Panc1 (cell line): ENCODE measurements at regions not wholly inside any gene's neighbourhood (a gene's known extent, or its start where the extent isn't known, plus 50 kb on each side); places are given as distances from the start of the nearest gene placed in this dataset.
"Not testable (repeated sequence)": the region's sequence is repeated elsewhere in the genome, so short reads cannot be mapped to it uniquely, and the experiment has no call there.

Experiments
- ATAC-seq: fragments of 200-7000 bp; cut with Tn5 transposase; 2 replicates; pipeline ENCODE4 v1.9.1; 2020; ENCODE audit warnings: mild to moderate bottlenecking, moderate library complexity
- BruUV-seq: library from RNA; stranded (reverse); fragments of 400-500 nt; replicated peaks from 2 replicates; lab custom pipeline; 2021; lab: Mats Ljungman, UMichigan
- CTCF ChIA-PET: fragments of 300-600 bp; sonication (Branson Sonifier 250); formaldehyde crosslinking; loops from one replicate; lab custom pipeline; 2022; ENCODE audit warnings: antibody characterized with exemption; lab: Charles Lee
- POLR2A ChIA-PET: fragments of 300-600 bp; sonication (Branson Sonifier 250); formaldehyde crosslinking; loops from one replicate; lab custom pipeline; 2022; ENCODE audit warnings: antibody characterized with exemption; lab: Charles Lee
- DNase-seq: peaks from one replicate; pipeline ENCODE4 v3.0.0-alpha.2; 2010; ENCODE audit warnings: low read depth, low spot score
- H3K27ac ChIP-seq: 2 replicates; pipeline ENCODE4 v1.5.1; 2011; ENCODE audit warnings: mild to moderate bottlenecking, low read length, inconsistent platforms
- H3K27me3 ChIP-seq: fragments of 200-500 bp; sonication (Bioruptor generic); 2 replicates; pipeline ENCODE4 v1.6.0; 2014; ENCODE audit warnings: low read length, inconsistent platforms; ENCODE audit not compliant: control insufficient read depth, insufficient read depth
- H3K36me3 ChIP-seq: fragments of 200-500 bp; sonication (Bioruptor generic); 2 replicates; pipeline ENCODE4 v1.5.1; 2014; ENCODE audit warnings: inconsistent platforms, mild to moderate bottlenecking, low read length, moderate library complexity; ENCODE audit not compliant: control insufficient read depth, insufficient read depth
- H3K4me1 ChIP-seq: 2 replicates; pipeline ENCODE4 v1.5.1; 2011; ENCODE audit warnings: inconsistent platforms, mild to moderate bottlenecking, low read length, moderate library complexity; ENCODE audit not compliant: control insufficient read depth, insufficient read depth
- H3K4me3 ChIP-seq, 2 experiments: 2 replicates each; pipeline ENCODE4 v1.5.1; 2011 to 2012; ENCODE audit warnings: low read depth in 2 of 2, low read length in 2 of 2, mild to moderate bottlenecking in 2 of 2, inconsistent platforms in 1 of 2, moderate library complexity in 1 of 2
- H3K9me3 ChIP-seq: fragments of 200-500 bp; sonication (Bioruptor generic); 2 replicates; pipeline ENCODE4 v1.5.1; 2014; ENCODE audit warnings: low read depth, mild to moderate bottlenecking, inconsistent platforms, low read length, moderate library complexity; ENCODE audit not compliant: control insufficient read depth, insufficient read depth
- POLR2AphosphoS5 ChIP-seq: IDR thresholded peaks from 2 replicates; pipeline ENCODE4 v1.6.1; 2012; ENCODE audit warnings: mild to moderate bottlenecking, low read depth, low read length, moderate library complexity
- SIN3A ChIP-seq: IDR thresholded peaks from 2 replicates; pipeline ENCODE4 v1.6.1; 2012; ENCODE audit warnings: low read depth, mild to moderate bottlenecking, low read length, moderate library complexity, borderline replicate concordance; ENCODE audit not compliant: insufficient read depth
- TCF7L2 ChIP-seq: IDR thresholded peaks from 2 replicates; pipeline ENCODE4 v1.6.1; 2011; ENCODE audit warnings: mild to moderate bottlenecking, low read depth, low read length, inconsistent platforms
- in situ Hi-C: cut with HindIII; loops from 2 replicates; pipeline ENCODE4 v1.10.0; 2016; ENCODE audit warnings: low sequenced_read_pairs, low pct_unique_long_range_greater_than_20kb
- intact Hi-C: fragments of 100-400 bp; cut with micrococcal nuclease; formaldehyde crosslinking; loops from one replicate; pipeline ENCODE4 v1.10.0; 2022; ENCODE audit not compliant: unreplicated experiment
- TF ChIP-seq, protein P1 (sequence below), 2 experiments: IDR thresholded peaks; 2 replicates each; pipeline ENCODE4 v1.6.1; 2011 to 2012; ENCODE audit warnings: low read depth in 2 of 2, control low read depth in 1 of 2, low read length in 1 of 2, mild to moderate bottlenecking in 1 of 2, moderate library complexity in 1 of 2; ENCODE audit not compliant: insufficient read depth in 1 of 2
- TF ChIP-seq, protein P2 (sequence below): fragments of 450-650 bp; IDR thresholded peaks from 2 replicates; pipeline ENCODE4 v1.5.1; 2017; ENCODE audit warnings: mild to moderate bottlenecking

DNA sequence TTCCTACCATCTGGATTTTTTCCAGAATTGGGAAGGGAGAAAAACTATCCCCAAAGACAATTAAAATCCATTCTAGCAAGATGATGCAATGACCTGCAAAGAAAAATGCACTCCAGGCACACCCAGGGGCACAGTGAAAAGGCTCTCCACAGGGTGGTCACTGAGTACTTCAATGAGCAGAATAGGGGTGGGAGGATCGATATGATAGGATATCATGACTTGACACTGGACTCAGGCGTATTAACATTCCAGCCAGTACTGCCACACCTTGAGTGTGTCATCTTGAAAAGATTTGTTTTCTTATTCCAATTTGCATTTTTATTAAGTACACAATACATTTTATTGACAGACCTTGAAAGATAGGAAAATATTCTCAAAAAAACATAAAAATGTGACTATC, 132.2 kb downstream of the ZNF37A start:
- intact Hi-C loops, result no loop called here
- in situ Hi-C loops, result no loop called here
- H3K36me3 ChIP-seq, result no peaks in the 10 kb centered on the region
- ChIA-PET CTCF (no interaction called here), POLR2A (no interaction called here)
- no peaks in the 10 kb centered on the region for H3K9me3 ChIP-seq
- TF ChIP-seq TCF7L2 (no peak), SIN3A (no peak), POLR2AphosphoS5 (no peak)
- TF ChIP-seq, protein P1, sequence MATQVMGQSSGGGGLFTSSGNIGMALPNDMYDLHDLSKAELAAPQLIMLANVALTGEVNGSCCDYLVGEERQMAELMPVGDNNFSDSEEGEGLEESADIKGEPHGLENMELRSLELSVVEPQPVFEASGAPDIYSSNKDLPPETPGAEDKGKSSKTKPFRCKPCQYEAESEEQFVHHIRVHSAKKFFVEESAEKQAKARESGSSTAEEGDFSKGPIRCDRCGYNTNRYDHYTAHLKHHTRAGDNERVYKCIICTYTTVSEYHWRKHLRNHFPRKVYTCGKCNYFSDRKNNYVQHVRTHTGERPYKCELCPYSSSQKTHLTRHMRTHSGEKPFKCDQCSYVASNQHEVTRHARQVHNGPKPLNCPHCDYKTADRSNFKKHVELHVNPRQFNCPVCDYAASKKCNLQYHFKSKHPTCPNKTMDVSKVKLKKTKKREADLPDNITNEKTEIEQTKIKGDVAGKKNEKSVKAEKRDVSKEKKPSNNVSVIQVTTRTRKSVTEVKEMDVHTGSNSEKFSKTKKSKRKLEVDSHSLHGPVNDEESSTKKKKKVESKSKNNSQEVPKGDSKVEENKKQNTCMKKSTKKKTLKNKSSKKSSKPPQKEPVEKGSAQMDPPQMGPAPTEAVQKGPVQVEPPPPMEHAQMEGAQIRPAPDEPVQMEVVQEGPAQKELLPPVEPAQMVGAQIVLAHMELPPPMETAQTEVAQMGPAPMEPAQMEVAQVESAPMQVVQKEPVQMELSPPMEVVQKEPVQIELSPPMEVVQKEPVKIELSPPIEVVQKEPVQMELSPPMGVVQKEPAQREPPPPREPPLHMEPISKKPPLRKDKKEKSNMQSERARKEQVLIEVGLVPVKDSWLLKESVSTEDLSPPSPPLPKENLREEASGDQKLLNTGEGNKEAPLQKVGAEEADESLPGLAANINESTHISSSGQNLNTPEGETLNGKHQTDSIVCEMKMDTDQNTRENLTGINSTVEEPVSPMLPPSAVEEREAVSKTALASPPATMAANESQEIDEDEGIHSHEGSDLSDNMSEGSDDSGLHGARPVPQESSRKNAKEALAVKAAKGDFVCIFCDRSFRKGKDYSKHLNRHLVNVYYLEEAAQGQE (IDR thresholded peaks at IDR 0.05; ENCODE audit: insufficient read depth in 1 of 2, low read depth in 2 of 2, low read length in 1 of 2), result no peak
- TF ChIP-seq, protein P2, sequence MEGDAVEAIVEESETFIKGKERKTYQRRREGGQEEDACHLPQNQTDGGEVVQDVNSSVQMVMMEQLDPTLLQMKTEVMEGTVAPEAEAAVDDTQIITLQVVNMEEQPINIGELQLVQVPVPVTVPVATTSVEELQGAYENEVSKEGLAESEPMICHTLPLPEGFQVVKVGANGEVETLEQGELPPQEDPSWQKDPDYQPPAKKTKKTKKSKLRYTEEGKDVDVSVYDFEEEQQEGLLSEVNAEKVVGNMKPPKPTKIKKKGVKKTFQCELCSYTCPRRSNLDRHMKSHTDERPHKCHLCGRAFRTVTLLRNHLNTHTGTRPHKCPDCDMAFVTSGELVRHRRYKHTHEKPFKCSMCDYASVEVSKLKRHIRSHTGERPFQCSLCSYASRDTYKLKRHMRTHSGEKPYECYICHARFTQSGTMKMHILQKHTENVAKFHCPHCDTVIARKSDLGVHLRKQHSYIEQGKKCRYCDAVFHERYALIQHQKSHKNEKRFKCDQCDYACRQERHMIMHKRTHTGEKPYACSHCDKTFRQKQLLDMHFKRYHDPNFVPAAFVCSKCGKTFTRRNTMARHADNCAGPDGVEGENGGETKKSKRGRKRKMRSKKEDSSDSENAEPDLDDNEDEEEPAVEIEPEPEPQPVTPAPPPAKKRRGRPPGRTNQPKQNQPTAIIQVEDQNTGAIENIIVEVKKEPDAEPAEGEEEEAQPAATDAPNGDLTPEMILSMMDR, result no peak
- H3K27ac ChIP-seq, result no peak overlapping the region
- no peak for ATAC-seq
- no peaks in the 10 kb centered on the region for H3K27me3 ChIP-seq
- no TSS peak for BruUV-seq
- no peaks in the 10 kb centered on the region for H3K4me1 ChIP-seq
- H3K4me3 ChIP-seq, result no peak overlapping the region
- DNase-seq, result no peak

DNA sequence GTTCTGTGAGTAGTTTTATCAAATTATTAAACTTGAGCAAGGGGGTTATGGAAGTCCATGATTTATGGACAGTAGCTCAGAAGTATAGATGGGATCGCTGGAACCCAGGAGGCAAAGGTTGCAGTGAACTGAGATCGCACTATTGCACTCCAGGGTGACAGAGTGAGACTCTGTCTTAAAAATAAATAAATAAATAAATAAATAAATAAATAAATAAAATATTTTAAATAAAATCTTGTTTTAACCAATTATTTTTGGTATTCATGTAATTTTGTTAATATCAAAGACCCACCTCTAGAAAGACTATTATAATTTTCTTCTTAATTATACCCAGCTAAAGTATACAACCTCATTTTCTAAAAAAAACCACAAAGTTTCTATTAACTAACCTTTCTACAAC, 134.3 kb downstream of the ZNF37A start:
- Histone ChIP-seq H3K4me3 (no peak overlapping the region), H3K27me3 (no peaks in the 10 kb centered on the region), H3K36me3 (no peaks in the 10 kb centered on the region), H3K9me3 (no peaks in the 10 kb centered on the region), H3K4me1 (no peaks in the 10 kb centered on the region), H3K27ac (no peak overlapping the region)
- ChIA-PET POLR2A (no interaction called here), CTCF (no interaction called here)
- DNase-seq, result no peak
- BruUV-seq, result no TSS peak
- in situ Hi-C loops (no loop called here), intact Hi-C loops (no loop called here)
- TF ChIP-seq, protein P1 (IDR thresholded peaks at IDR 0.05; ENCODE audit: insufficient read depth in 1 of 2, low read depth in 2 of 2, low read length in 1 of 2), result no peak
- TF ChIP-seq POLR2AphosphoS5 (no peak), TCF7L2 (no peak), SIN3A (no peak)
- TF ChIP-seq, protein P2, result no peak
- ATAC-seq, result no peak

DNA sequence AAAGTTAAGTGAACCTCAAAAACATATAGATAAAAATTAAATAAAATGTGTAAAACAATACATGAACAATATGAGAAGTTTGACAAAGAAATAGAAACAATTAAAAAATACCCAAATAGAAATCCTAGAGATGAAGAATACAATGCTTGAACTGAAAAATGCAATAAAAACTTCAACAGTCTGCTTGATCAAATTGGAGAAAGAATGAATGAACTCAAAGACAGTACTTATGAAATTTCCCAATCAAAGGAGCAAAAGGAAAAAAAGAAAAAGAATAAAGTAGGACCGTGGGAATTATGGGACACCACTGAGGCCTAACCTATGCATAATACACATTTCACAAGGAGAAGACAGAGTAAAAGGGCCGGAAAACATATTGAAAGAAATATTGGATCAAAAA, 144.3 kb downstream of the ZNF37A start:
- DNase-seq, POLR2A ChIA-PET, H3K36me3 ChIP-seq, CTCF ChIA-PET, in situ Hi-C loops, BruUV-seq, intact Hi-C loops, H3K27ac ChIP-seq, H3K9me3 ChIP-seq, H3K27me3 ChIP-seq, ATAC-seq, H3K4me1 ChIP-seq, H3K4me3 ChIP-seq: not testable (repeated sequence)
